HepG2 (cell line): ENCODE measurements at regions not wholly inside any gene's neighbourhood (a gene's known extent, or its start where the extent isn't known, plus 50 kb on each side); places are given as distances from the start of the nearest gene placed in this dataset.

ENCODE experiments used
- ATAC-seq: fragments of 200-7000 bp; cut with Tn5 transposase; 3 replicates; pipeline ENCODE4 v1.9.1; 2020; ENCODE audit warnings: mild to moderate bottlenecking, moderate library complexity
- BruUV-seq: library from RNA; stranded (reverse); fragments of 400-500 nt; replicated peaks from 2 replicates; lab custom pipeline; 2021; lab: Mats Ljungman, UMichigan
- CTCF ChIA-PET: fragments of 300-600 bp; formaldehyde crosslinking; extraction: SDS; loops from one replicate; lab custom pipeline; 2021; ENCODE audit warnings: low total read pairs, inconsistent platforms, low intra/inter-chr PET ratio; lab: Yijun Ruan, JAX
- POLR2A ChIA-PET: fragments of 350-600 bp; sonication (Branson Sonifier 250); formaldehyde crosslinking; loops from one replicate; lab custom pipeline; 2020; ENCODE audit warnings: antibody characterized with exemption, inconsistent platforms; lab: Yijun Ruan, JAX
- DNase-seq: peaks from one replicate; pipeline ENCODE4 v3.0.0-alpha.2; 2015; ENCODE audit warnings: low spot score
- FAIRE-seq: peaks from 3 replicates; lab custom pipeline; 2011; peaks lifted over from hg19 to GRCh38; lab: Jason Lieb, UNC
- H2AFZ ChIP-seq: one replicate; pipeline ENCODE4 v1.6.1; 2011; ENCODE audit warnings: low read length, inconsistent platforms
- H3K27ac ChIP-seq: fragments of 300-600 bp; 3 replicates; pipeline ENCODE4 v1.8.0; 2011; ENCODE audit warnings: mixed run types, mild to moderate bottlenecking, mixed read lengths, low read length, inconsistent platforms; ENCODE audit not compliant: insufficient read depth; ENCODE audit errors: extremely low read length
- H3K27me3 ChIP-seq, 2 experiments: fragments of 200-600 bp in 1 of 2; 2 replicates in 1 of 2; 3 replicates in 1 of 2; pipeline versions ENCODE4 v1.6.0 to v1.8.0; 2011; ENCODE audit warnings: low read length in 2 of 2, mild to moderate bottlenecking in 2 of 2, moderate library complexity in 2 of 2, inconsistent platforms in 1 of 2; ENCODE audit not compliant: insufficient read depth in 2 of 2, control insufficient read depth in 1 of 2
- H3K36me3 ChIP-seq, 2 experiments: fragments of 200-600 bp in 1 of 2; replicated peaks in 1 of 2; 2 replicates in 1 of 2; 3 replicates in 1 of 2; pipeline versions ENCODE4 v1.5.1 to v1.8.0; 2011; ENCODE audit warnings: low read length in 2 of 2, inconsistent platforms in 1 of 2; ENCODE audit not compliant: insufficient read depth in 2 of 2, control insufficient read depth in 1 of 2
- H3K4me1 ChIP-seq: 2 replicates; pipeline ENCODE4 v1.5.1; 2012; ENCODE audit warnings: low read length, inconsistent platforms; ENCODE audit not compliant: insufficient read depth
- H3K4me2 ChIP-seq: 2 replicates; pipeline ENCODE4 v1.6.0; 2011; ENCODE audit warnings: low read depth, low read length, inconsistent platforms
- H3K4me3 ChIP-seq, 3 experiments: fragments of 200-600 bp in 1 of 3; sonication (generic), shearing (Covaris generic) in 1 of 3; replicated peaks in 1 of 3; 2 replicates each; pipeline ENCODE4 v1.5.1; 2011 to 2016; ENCODE audit warnings: low read length in 3 of 3, inconsistent platforms in 2 of 3, low read depth in 2 of 3, mild to moderate bottlenecking in 2 of 3, control low read depth in 1 of 3, mixed read lengths in 1 of 3; ENCODE audit not compliant: insufficient read depth in 1 of 3
- H3K79me2 ChIP-seq: one replicate; pipeline ENCODE4 v1.6.1; 2011; ENCODE audit warnings: low read length, inconsistent platforms; ENCODE audit not compliant: insufficient read depth
- H3K9ac ChIP-seq: 2 replicates; pipeline ENCODE4 v1.6.0; 2011; ENCODE audit warnings: mild to moderate bottlenecking, low read depth, low read length, inconsistent platforms; ENCODE audit not compliant: insufficient read depth
- H3K9me3 ChIP-seq: 2 replicates; pipeline ENCODE4 v1.5.1; 2012; ENCODE audit warnings: mild to moderate bottlenecking, low read length
- H4K20me1 ChIP-seq: 2 replicates; pipeline ENCODE4 v1.6.0; 2011; ENCODE audit warnings: inconsistent platforms, mild to moderate bottlenecking, low read length, moderate library complexity; ENCODE audit not compliant: insufficient read depth
- IRX3 ChIP-seq: sonication (generic); formaldehyde crosslinking; IDR thresholded peaks from 2 replicates; pipeline ENCODE4 v1.8.1; 2023; ENCODE audit warnings: mild to moderate bottlenecking, low read depth, missing genetic modification reagents, borderline replicate concordance
- MAFF ChIP-seq: IDR thresholded peaks from 2 replicates; pipeline ENCODE4 v1.6.1; 2011; ENCODE audit warnings: low read depth, low read length, improper control_type of control experiment
- RFX1 ChIP-seq: fragments of 450-650 bp; IDR thresholded peaks from 2 replicates; pipeline ENCODE4 v1.6.1; 2017
- STAT6 ChIP-seq: sonication (generic); formaldehyde crosslinking; IDR thresholded peaks from 2 replicates; pipeline ENCODE4 v1.4.0; 2020; ENCODE audit warnings: missing genetic modification reagents, mild to moderate bottlenecking, borderline replicate concordance
- TFDP2 ChIP-seq: sonication (generic); formaldehyde crosslinking; IDR thresholded peaks from 2 replicates; pipeline ENCODE4 v1.4.0; 2020; ENCODE audit warnings: missing genetic modification reagents
- THRA ChIP-seq: sonication (generic); formaldehyde crosslinking; IDR thresholded peaks from 2 replicates; pipeline ENCODE4 v1.4.0; 2020; ENCODE audit warnings: missing genetic modification reagents, borderline replicate concordance
- ZFP41 ChIP-seq: sonication (generic); formaldehyde crosslinking; IDR thresholded peaks from 2 replicates; pipeline ENCODE4 v1.4.0; 2020; ENCODE audit warnings: mild to moderate bottlenecking, missing genetic modification reagents, borderline replicate concordance
- ZNF343 ChIP-seq: sonication (generic); formaldehyde crosslinking; IDR thresholded peaks from 2 replicates; pipeline ENCODE4 v1.4.0; 2020; ENCODE audit warnings: mild to moderate bottlenecking, missing genetic modification reagents
- ZNF503 ChIP-seq: sonication (generic); formaldehyde crosslinking; IDR thresholded peaks from 2 replicates; pipeline ENCODE4 v1.4.0; 2020; ENCODE audit warnings: missing genetic modification reagents
- ZNF552 ChIP-seq: sonication (generic); formaldehyde crosslinking; IDR thresholded peaks from 2 replicates; pipeline ENCODE4 v1.9.0; 2022; ENCODE audit warnings: missing genetic modification reagents, mild to moderate bottlenecking, borderline replicate concordance
- WGBS: methylation state at CpG from one replicate; pipeline ENCODE4 v1.1.6; 2017; ENCODE audit warnings: low lambda C conversion rate; 5-methylcytosine and 5-hydroxymethylcytosine counted together
- in situ Hi-C: cut with HindIII; loops from 2 replicates; pipeline ENCODE4 v1.10.0; 2017; ENCODE audit warnings: low pct_unique_long_range_greater_than_20kb; ENCODE audit not compliant: extremely low pct_ligation_motif_present
- intact Hi-C: fragments of 100-400 bp; cut with micrococcal nuclease; formaldehyde crosslinking; loops from one replicate; pipeline ENCODE4 v1.10.0; 2022; ENCODE audit not compliant: unreplicated experiment

- Histone ChIP-seq H3K9me3 (no peaks in the 10 kb centered on the region), H3K4me1 (peaks cover 15% of the 10 kb centered on the region), H3K9ac (no peak overlapping the region), H3K36me3 (no peaks in the 10 kb centered on the region), H3K4me2 (no peak overlapping the region), H3K4me3 (no peak overlapping the region), H4K20me1 (no peaks in the 10 kb centered on the region), H3K79me2 (no peaks in the 10 kb centered on the region), H2AFZ (no peak overlapping the region), H3K27ac (no peak overlapping the region), H3K27me3 (peaks cover 0 to 5% of the 10 kb centered on the region in 2 experiments; a peak in 2 of 5 replicates)
- no peak for ATAC-seq
- FAIRE-seq, result no peak
- no TSS peak for BruUV-seq
- no peak for DNase-seq
- ChIA-PET CTCF (no interaction called here), POLR2A (no interaction called here)
- TF ChIP-seq ZNF552 (no peak), IRX3 (no peak), ZNF343 (no peak), MAFF (no peak)
- in situ Hi-C loops (no loop called here), intact Hi-C loops (loop anchor here (5.0 kb wide), 1 partner anchor 79 kb away; no protein-coding TSS in a partner anchor)
- 89% methylated on average over 3 of the region's 3 CpGs for WGBS
Measured at GRCh38 chr18:76570856-76571255, 75.8 kb upstream of the ZNF516 start.

GRCh38 chr18:76569644-76570419 is 74.8 kb upstream of the ZNF516 start:
- no peak for FAIRE-seq
- in situ Hi-C loops, result no loop called here
- CTCF ChIA-PET, result no interaction called here
- no peak for TF ChIP-seq STAT6
- TF ChIP-seq ZNF503 (CRISPR knock-in tag), result no peak
- no peak for TF ChIP-seq RFX1
- TF ChIP-seq THRA (CRISPR knock-in tag), result no peak
- TF ChIP-seq TFDP2, result no peak
- TF ChIP-seq ZFP41 (CRISPR knock-in tag), result no peak

More at GRCh38 chr18:76569644-76570419, 74.8 kb upstream of the ZNF516 start:
- POLR2A ChIA-PET, result no interaction called here
- Histone ChIP-seq H2AFZ (no peak overlapping the region), H3K4me3 (no peak overlapping the region), H3K27ac (no peak overlapping the region), H3K79me2 (no peaks in the 10 kb centered on the region), H3K9me3 (no peaks in the 10 kb centered on the region), H4K20me1 (no peaks in the 10 kb centered on the region), H3K9ac (no peak overlapping the region), H3K4me2 (0 out of 2 replicates have a peak overlapping the region, but pooled peaks have one; percentile 6), H3K4me1 (peaks cover 25% of the 10 kb centered on the region), H3K36me3 (no peaks in the 10 kb centered on the region), H3K27me3 (peaks cover 0 to 5% of the 10 kb centered on the region in 2 experiments; a peak in 2 of 5 replicates)
- DNase-seq (no peak), ATAC-seq (peak; percentile 16; the same call in 1 of the 3 replicates)
- intact Hi-C loops, result loop anchor here (5.0 kb wide), 1 partner anchor 78 kb away; no protein-coding TSS in a partner anchor
- no TSS peak for BruUV-seq
- WGBS, result 23% methylated on average over 10 of the region's 15 CpGs
